GM18858 (cell line): ENCODE measurements at regions not wholly inside any gene's neighbourhood (a gene's known extent, or its start where the extent isn't known, plus 50 kb on each side); places are given as distances from the start of the nearest gene placed in this dataset.

ENCODE experiments used
- ATAC-seq: cut with Tn5 transposase; IDR thresholded peaks from one replicate; pipeline ENCODE4 v1.9.1; 2021; ENCODE audit not compliant: unreplicated experiment

GRCh38 chr4:62292911-62293310 is 1092.8 kb downstream of the ADGRL3 start:
- ATAC-seq, result no peak

- no peak for ATAC-seq
Observed at GRCh38 chr4:62288808-62289541, 1088.8 kb downstream of the ADGRL3 start.

GRCh38 chr4:62285026-62285425 is 1084.9 kb downstream of the ADGRL3 start:
- no peak for ATAC-seq

GRCh38 chr4:62279689-62280088 is 1079.6 kb downstream of the ADGRL3 start:
- ATAC-seq, result no peak

- no peak for ATAC-seq
Observed at GRCh38 chr4:62275470-62275869, 1075.3 kb downstream of the ADGRL3 start.

GRCh38 chr4:62274782-62275181 is 1074.7 kb downstream of the ADGRL3 start:
- ATAC-seq, result no peak

GRCh38 chr4:62271107-62271506 is 1071.0 kb downstream of the ADGRL3 start:
- ATAC-seq, result no peak

GRCh38 chr4:62269918-62270317 is 1069.8 kb downstream of the ADGRL3 start:
- ATAC-seq, result no peak

- ATAC-seq, result no peak
Observed at GRCh38 chr4:62263454-62263853, 1063.3 kb downstream of the ADGRL3 start.

GRCh38 chr4:62262676-62263075 is 1062.5 kb downstream of the ADGRL3 start:
- ATAC-seq, result no peak

GRCh38 chr4:62260254-62260653 is 1060.1 kb downstream of the ADGRL3 start:
- no peak for ATAC-seq

GRCh38 chr4:62256479-62256878 is 1056.4 kb downstream of the ADGRL3 start:
- ATAC-seq, result no peak

GRCh38 chr4:62252728-62253127 is 1052.6 kb downstream of the ADGRL3 start:
- ATAC-seq, result no peak

GRCh38 chr4:62250100-62250499 is 1050.0 kb downstream of the ADGRL3 start:
- no peak for ATAC-seq

GRCh38 chr4:62243895-62244294 is 1043.8 kb downstream of the ADGRL3 start:
- no peak for ATAC-seq

- no peak for ATAC-seq
Observed at GRCh38 chr4:62235911-62236310, 1035.8 kb downstream of the ADGRL3 start.

GRCh38 chr4:62232814-62233213 is 1032.7 kb downstream of the ADGRL3 start:
- no peak for ATAC-seq

- ATAC-seq, result no peak
Observed at GRCh38 chr4:62231994-62232393, 1031.9 kb downstream of the ADGRL3 start.

- ATAC-seq, result no peak
Observed at GRCh38 chr4:62226082-62226481, 1026.0 kb downstream of the ADGRL3 start.

GRCh38 chr4:62222121-62222520 is 1022.0 kb downstream of the ADGRL3 start:
- no peak for ATAC-seq

GRCh38 chr4:62210486-62210885 is 1010.4 kb downstream of the ADGRL3 start:
- no peak for ATAC-seq

- no peak for ATAC-seq
Observed at GRCh38 chr4:62209757-62210485, 1009.8 kb downstream of the ADGRL3 start.
